GM12864 (cell line): ENCODE measurements at regions not wholly inside any gene's neighbourhood (a gene's known extent, or its start where the extent isn't known, plus 50 kb on each side); places are given as distances from the start of the nearest gene placed in this dataset.

Experiments used
- DNase-seq: peaks from one replicate; pipeline ENCODE4 v3.0.0-alpha.2; 2011; ENCODE audit warnings: low read depth
- H3K4me3 ChIP-seq: 2 replicates; pipeline ENCODE4 v1.5.1; 2011; ENCODE audit warnings: mild to moderate bottlenecking, low read depth, low read length, control low read depth
- TF ChIP-seq, protein P1 (sequence below): IDR thresholded peaks from 2 replicates; pipeline ENCODE4 v1.5.1; 2011; ENCODE audit warnings: low read depth, mild to moderate bottlenecking, moderate library complexity, low read length, control low read depth, inconsistent platforms; ENCODE audit errors: missing control alignments

DNA sequence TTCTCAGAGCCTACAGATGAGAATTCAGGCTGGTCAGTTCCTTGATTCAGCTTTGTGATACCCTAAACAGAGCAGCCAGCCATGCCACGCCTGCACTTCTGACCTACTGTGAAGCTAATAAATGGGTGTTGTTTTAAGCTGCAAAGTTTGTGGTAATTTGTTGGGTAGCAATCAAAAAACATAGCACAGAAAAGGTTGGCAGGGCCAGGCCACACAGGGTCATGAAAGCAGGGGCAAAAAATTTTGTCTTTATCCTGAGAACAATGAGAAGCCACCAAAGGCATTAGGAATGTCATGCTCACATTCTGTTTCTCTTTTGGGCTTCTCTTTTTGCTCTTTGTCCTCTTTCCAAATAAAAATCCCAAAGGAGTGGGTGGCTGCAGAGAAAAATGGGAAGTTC is 385.9 kb downstream of the TXNL1 start:
- TF ChIP-seq, protein P1, sequence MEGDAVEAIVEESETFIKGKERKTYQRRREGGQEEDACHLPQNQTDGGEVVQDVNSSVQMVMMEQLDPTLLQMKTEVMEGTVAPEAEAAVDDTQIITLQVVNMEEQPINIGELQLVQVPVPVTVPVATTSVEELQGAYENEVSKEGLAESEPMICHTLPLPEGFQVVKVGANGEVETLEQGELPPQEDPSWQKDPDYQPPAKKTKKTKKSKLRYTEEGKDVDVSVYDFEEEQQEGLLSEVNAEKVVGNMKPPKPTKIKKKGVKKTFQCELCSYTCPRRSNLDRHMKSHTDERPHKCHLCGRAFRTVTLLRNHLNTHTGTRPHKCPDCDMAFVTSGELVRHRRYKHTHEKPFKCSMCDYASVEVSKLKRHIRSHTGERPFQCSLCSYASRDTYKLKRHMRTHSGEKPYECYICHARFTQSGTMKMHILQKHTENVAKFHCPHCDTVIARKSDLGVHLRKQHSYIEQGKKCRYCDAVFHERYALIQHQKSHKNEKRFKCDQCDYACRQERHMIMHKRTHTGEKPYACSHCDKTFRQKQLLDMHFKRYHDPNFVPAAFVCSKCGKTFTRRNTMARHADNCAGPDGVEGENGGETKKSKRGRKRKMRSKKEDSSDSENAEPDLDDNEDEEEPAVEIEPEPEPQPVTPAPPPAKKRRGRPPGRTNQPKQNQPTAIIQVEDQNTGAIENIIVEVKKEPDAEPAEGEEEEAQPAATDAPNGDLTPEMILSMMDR, result no peak
- H3K4me3 ChIP-seq, result no peak overlapping the region
- no peak for DNase-seq

DNA sequence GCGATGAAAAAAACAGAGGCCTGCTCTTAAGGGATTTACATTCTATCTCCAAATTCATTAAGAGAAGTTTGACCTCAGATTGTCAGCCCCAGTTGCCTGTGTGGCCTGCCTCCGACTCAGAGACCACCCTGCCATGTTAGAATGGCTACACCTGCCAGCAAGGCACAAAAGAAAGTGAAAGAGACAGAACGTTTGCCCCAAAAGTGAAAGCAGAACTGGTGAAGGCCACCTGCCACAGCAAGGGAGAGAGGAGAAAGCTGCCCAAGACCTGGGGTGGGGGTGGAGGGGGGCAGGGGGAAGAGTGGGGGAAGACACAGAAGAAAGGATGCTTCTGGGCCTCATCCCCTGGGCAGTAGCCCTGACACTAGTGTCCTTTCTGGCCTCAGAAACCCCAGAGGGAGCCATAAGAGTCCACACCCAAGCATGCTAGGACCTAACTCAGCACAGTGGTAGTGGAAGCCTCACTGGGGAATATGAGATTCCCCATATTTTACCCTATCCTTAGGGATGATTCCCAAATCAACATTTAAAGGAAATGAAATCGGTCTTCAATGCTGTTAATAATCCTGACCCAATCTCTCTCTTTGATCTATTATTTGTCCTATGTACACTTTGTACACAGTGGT is 389.7 kb downstream of the TXNL1 start:
- TF ChIP-seq, protein P1, result no peak
- peak; percentile 31 for DNase-seq
- no peak overlapping the region for H3K4me3 ChIP-seq

DNA sequence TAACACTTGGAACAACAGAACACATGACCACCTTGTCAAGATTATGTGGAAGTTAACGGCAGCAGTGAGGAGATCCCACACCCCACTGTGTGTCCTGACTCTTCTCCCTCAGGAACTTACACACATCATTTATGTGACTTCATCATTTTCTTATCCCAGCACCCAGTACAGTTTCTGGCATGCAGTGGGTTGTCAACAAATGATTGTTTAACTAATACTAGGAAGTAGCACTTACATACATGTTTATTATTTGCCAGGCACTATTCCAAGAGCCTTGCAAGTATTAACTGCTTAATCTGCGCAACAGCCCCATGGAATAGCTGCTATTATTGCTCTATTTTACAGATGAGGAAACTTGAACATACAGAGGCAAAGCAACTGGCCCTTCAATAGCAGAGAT is 391.5 kb downstream of the TXNL1 start:
- no peak for DNase-seq
- TF ChIP-seq, protein P1, result no peak
- H3K4me3 ChIP-seq, result no peak overlapping the region

DNA sequence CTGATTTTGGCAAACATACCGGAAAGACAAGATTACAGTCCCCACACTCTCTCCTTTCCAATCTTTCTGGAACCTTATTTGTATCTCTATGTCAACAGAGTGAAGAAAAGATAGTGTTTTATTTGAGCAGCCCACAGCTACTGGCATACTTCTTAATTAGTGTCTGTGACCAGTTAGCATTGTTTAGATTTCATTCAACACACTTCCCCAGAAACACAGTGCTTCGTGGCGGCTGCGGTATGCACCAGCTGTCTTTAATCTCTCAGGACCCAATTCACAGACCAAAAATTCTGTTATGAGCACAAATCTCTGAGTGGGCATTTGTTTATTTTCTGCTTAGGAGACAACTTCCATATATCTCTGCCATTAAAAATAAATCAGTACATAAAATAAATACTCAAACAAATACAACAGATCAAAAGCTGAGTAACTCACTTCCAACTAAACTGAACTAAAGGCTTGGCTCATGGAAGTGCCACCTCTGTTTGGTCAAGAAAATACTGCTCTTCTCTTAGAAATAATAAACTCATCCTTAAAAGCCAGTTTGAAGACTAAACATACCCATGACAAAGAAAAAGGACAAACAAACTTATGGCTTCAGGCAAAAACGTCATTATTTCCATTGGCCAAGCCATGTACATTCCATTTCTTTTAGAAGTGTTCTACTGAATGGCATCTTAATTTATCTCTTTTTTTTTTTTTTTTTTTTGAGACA is 392.4 kb downstream of the TXNL1 start:
- TF ChIP-seq, protein P1, result no peak
- no peak overlapping the region for H3K4me3 ChIP-seq
- DNase-seq, result no peak

DNA sequence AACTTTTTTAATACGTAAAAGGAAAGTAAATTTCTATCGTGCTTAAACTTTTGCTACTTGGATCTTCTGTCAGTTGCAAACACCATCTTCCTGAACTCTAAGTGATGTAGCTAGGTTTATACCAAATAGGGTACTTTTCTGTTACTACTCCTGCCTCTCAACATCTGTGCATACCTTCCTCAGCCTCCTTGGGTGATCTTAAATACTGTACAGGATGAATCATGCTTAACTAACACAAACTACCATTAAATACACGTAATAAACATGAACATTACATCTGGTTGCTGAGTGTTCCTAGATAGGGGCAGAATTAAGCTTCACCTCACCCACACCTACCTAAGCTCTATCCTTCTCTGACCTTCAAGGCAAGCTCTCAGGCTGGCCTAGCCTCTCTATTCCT is 398.0 kb downstream of the TXNL1 start:
- no peak for DNase-seq
- H3K4me3 ChIP-seq, result no peak overlapping the region
- TF ChIP-seq, protein P1, result no peak

DNA sequence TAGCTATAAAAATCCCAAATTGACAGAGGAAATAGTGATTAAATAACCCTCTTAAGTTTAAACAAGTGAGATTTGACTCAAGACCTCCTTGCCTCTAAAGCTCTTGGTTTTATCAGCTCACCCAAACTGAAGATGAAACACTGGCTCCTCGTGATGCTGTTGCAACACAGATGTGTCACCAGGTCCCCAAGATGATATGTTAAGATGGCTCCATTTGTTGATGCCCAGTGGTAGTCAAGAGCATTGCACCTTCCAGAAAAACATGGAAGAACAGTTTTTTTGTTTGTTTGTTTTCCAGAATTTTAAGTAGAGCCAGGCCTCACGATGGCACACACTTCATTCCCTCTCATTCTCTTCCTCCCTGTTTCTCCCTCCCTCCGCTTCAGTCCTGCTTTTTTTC is 399.8 kb downstream of the TXNL1 start:
- DNase-seq, result no peak
- TF ChIP-seq, protein P1, result peak; percentile 19
- H3K4me3 ChIP-seq, result no peak overlapping the region
